H1 (cell line): ENCODE measurements at regions not wholly inside any gene's neighbourhood (a gene's known extent, or its start where the extent isn't known, plus 50 kb on each side); places are given as distances from the start of the nearest gene placed in this dataset.
"Not testable (repeated sequence)": the region's sequence is repeated elsewhere in the genome, so short reads cannot be mapped to it uniquely, and the experiment has no call there.

ENCODE experiments used
- CTCF ChIA-PET: fragments of 300-600 bp; sonication (Branson Sonifier 250); formaldehyde crosslinking; loops from one replicate; lab custom pipeline; 2021; ENCODE audit not compliant: partially characterized antibody; lab: Charles Lee
- POLR2A ChIA-PET: fragments of 300-600 bp; sonication (Branson Sonifier 250); formaldehyde crosslinking; loops from one replicate; lab custom pipeline; 2021; ENCODE audit warnings: inconsistent platforms; ENCODE audit not compliant: partially characterized antibody; lab: Charles Lee
- DNase-seq, 2 experiments: peaks; one replicate each; pipeline versions ENCODE4 v3.0.0 to v3.0.0-alpha.2; 2010 to 2022; ENCODE audit warnings: low spot score in 2 of 2, low read depth in 1 of 2, mixed read lengths in 1 of 2
- FAIRE-seq: peaks from 2 replicates; lab custom pipeline; 2011; peaks lifted over from hg19 to GRCh38; lab: Jason Lieb, UNC
- H2AFZ ChIP-seq: 2 replicates; pipeline ENCODE4 v1.8.1; 2012; ENCODE audit warnings: low read length, inconsistent platforms
- H2AK5ac ChIP-seq: 2 replicates; pipeline ENCODE4 v1.6.1; 2013; ENCODE audit warnings: low read depth, low read length
- H2BK120ac ChIP-seq: replicated peaks from 2 replicates; pipeline ENCODE3; 2013; ENCODE audit warnings: low read depth, low read length, inconsistent platforms
- H2BK12ac ChIP-seq: 2 replicates; pipeline ENCODE4 v1.6.1; 2013; ENCODE audit warnings: low read depth, low read length
- H2BK15ac ChIP-seq: 2 replicates; pipeline ENCODE4 v1.6.1; 2013; ENCODE audit warnings: low read length
- H2BK20ac ChIP-seq: 2 replicates; pipeline ENCODE4 v1.6.1; 2013; ENCODE audit warnings: low read length
- H2BK5ac ChIP-seq: 2 replicates; pipeline ENCODE4 v1.6.1; 2013; ENCODE audit warnings: low read depth, low read length
- H3K14ac ChIP-seq: 2 replicates; pipeline ENCODE4 v1.6.1; 2013; ENCODE audit warnings: inconsistent platforms; ENCODE audit not compliant: insufficient read length
- H3K18ac ChIP-seq: 2 replicates; pipeline ENCODE4 v1.6.1; 2013; ENCODE audit warnings: low read length; ENCODE audit errors: extremely low read depth
- H3K23ac ChIP-seq: 2 replicates; pipeline ENCODE4 v1.6.1; 2013; ENCODE audit warnings: inconsistent platforms; ENCODE audit not compliant: insufficient read length
- H3K23me2 ChIP-seq: 2 replicates; pipeline ENCODE4 v1.6.1; 2013; ENCODE audit warnings: low read depth, low read length
- H3K27ac ChIP-seq: 2 replicates; pipeline ENCODE4 v1.6.1; 2011; ENCODE audit warnings: low read depth, low read length, inconsistent platforms
- H3K27me3 ChIP-seq, 4 experiments: replicated peaks in 1 of 4; 1 replicate in 1 of 4; 2 replicates in 3 of 4; pipeline versions ENCODE4 v1.6.1 to v1.8.1; 2011 to 2013; ENCODE audit warnings: low read length in 3 of 4, mild to moderate bottlenecking in 3 of 4, inconsistent platforms in 2 of 4, mixed read lengths in 2 of 4, moderate library complexity in 1 of 4; ENCODE audit not compliant: control insufficient read depth in 3 of 4, insufficient read depth in 3 of 4; ENCODE audit errors: extremely low read depth in 1 of 4
- H3K36me3 ChIP-seq, 4 experiments: 2 replicates each; pipeline versions ENCODE4 v1.6.1 to v1.8.1; 2011 to 2013; ENCODE audit warnings: mild to moderate bottlenecking in 4 of 4, low read length in 3 of 4, moderate library complexity in 2 of 4, control low read depth in 1 of 4, inconsistent platforms in 1 of 4; ENCODE audit not compliant: insufficient read depth in 4 of 4, control insufficient read depth in 2 of 4
- H3K4ac ChIP-seq: replicated peaks from 2 replicates; pipeline ENCODE3; 2013; ENCODE audit warnings: low read length, low read depth, mixed read lengths, inconsistent platforms; ENCODE audit not compliant: insufficient read length
- H3K4me1 ChIP-seq, 4 experiments: replicated peaks in 1 of 4; 1 replicate in 1 of 4; 2 replicates in 3 of 4; pipeline versions ENCODE4 v1.6.1 to v1.8.1; 2011 to 2013; ENCODE audit warnings: low read length in 3 of 4, inconsistent platforms in 2 of 4, mixed read lengths in 1 of 4; ENCODE audit not compliant: insufficient read depth in 4 of 4, control insufficient read depth in 3 of 4
- H3K4me2 ChIP-seq, 2 experiments: 2 replicates each; pipeline versions ENCODE4 v1.6.1 to v1.8.1; 2011 to 2013; ENCODE audit warnings: low read depth in 2 of 2, low read length in 2 of 2, control low read depth in 1 of 2, inconsistent platforms in 1 of 2, mild to moderate bottlenecking in 1 of 2; ENCODE audit not compliant: insufficient read depth in 1 of 2
- H3K4me3 ChIP-seq, 4 experiments: fragments of 200-600, 300-600 bp in 1 of 4; sonication (generic), shearing (Covaris generic), sonication (Bioruptor Twin) in 1 of 4; 2 replicates each; pipeline versions ENCODE4 v1.5.1 to v1.8.1; 2011 to 2016; ENCODE audit warnings: low read length in 4 of 4, low read depth in 3 of 4, control low read depth in 2 of 4, inconsistent platforms in 2 of 4, mild to moderate bottlenecking in 2 of 4, mixed read lengths in 1 of 4, moderate library complexity in 1 of 4; ENCODE audit not compliant: insufficient read depth in 2 of 4; ENCODE audit errors: extremely low read depth in 1 of 4
- H3K56ac ChIP-seq: replicated peaks from 2 replicates; pipeline ENCODE3; 2013; ENCODE audit warnings: low read depth, mild to moderate bottlenecking, mixed read lengths, low read length, inconsistent platforms; ENCODE audit not compliant: insufficient read length
- H3K79me1 ChIP-seq: 2 replicates; pipeline ENCODE4 v1.6.1; 2013; ENCODE audit warnings: low read depth, low read length, control low read depth
- H3K79me2 ChIP-seq, 2 experiments: 2 replicates each; pipeline versions ENCODE4 v1.6.1 to v1.8.1; 2012 to 2013; ENCODE audit warnings: low read length in 2 of 2, mild to moderate bottlenecking in 2 of 2, inconsistent platforms in 1 of 2; ENCODE audit not compliant: insufficient read depth in 2 of 2, control insufficient read depth in 1 of 2
- H3K9ac ChIP-seq, 4 experiments: replicated peaks in 1 of 4; 1 replicate in 1 of 4; 2 replicates in 3 of 4; pipeline versions ENCODE4 v1.6.1 to v1.8.1; 2011 to 2013; ENCODE audit warnings: low read depth in 3 of 4, low read length in 3 of 4, control low read depth in 2 of 4, mild to moderate bottlenecking in 2 of 4, moderate library complexity in 2 of 4, inconsistent platforms in 1 of 4; ENCODE audit errors: extremely low read depth in 1 of 4
- H3K9me3 ChIP-seq, 2 experiments: 2 replicates each; pipeline versions ENCODE4 v1.6.1 to v1.8.1; 2012 to 2013; ENCODE audit warnings: mild to moderate bottlenecking in 2 of 2, moderate library complexity in 2 of 2, control low read depth in 1 of 2, inconsistent platforms in 1 of 2, low read depth in 1 of 2, low read length in 1 of 2, mixed read lengths in 1 of 2; ENCODE audit not compliant: insufficient read depth in 2 of 2
- H4K20me1 ChIP-seq, 2 experiments: replicated peaks in 1 of 2; 2 replicates each; pipeline versions ENCODE3 to v1.8.1; 2011 to 2013; ENCODE audit warnings: inconsistent platforms in 2 of 2, low read length in 2 of 2, mild to moderate bottlenecking in 1 of 2; ENCODE audit not compliant: insufficient read depth in 2 of 2, control insufficient read depth in 1 of 2
- H4K5ac ChIP-seq: 2 replicates; pipeline ENCODE4 v1.6.1; 2013; ENCODE audit warnings: low read length, low read depth, mixed read lengths, inconsistent platforms; ENCODE audit not compliant: insufficient read length
- H4K8ac ChIP-seq: 2 replicates; pipeline ENCODE4 v1.8.0; 2013; ENCODE audit warnings: mild to moderate bottlenecking, moderate library complexity, low read length, inconsistent platforms; ENCODE audit not compliant: insufficient read depth; ENCODE audit errors: extremely low read depth
- H4K91ac ChIP-seq: replicated peaks from 2 replicates; pipeline ENCODE3; 2013; ENCODE audit warnings: low read length, mixed read lengths, inconsistent platforms; ENCODE audit not compliant: insufficient read length
- YY1 ChIP-seq: IDR thresholded peaks from 2 replicates; pipeline ENCODE4 v1.6.1; 2011; ENCODE audit warnings: low read depth, mild to moderate bottlenecking, low read length
- WGBS, 2 experiments: shearing (Covaris generic) in 1 of 2; methylation state at CpG; one replicate each; pipeline versions ENCODE4 v1.1.6 to v1.1.7; 2013 to 2015; ENCODE audit warnings: low lambda C conversion rate in 2 of 2, mixed read lengths in 2 of 2, inconsistent platforms in 1 of 2, low coverage in 1 of 2, missing lambda C conversion rate in 1 of 2; ENCODE audit not compliant: insufficient replicate concordance in 2 of 2, insufficient coverage in 1 of 2, insufficient read length in 1 of 2; ENCODE audit errors: extremely low coverage in 1 of 2, missing lambda C conversion rate in 1 of 2; 5-methylcytosine and 5-hydroxymethylcytosine counted together

- H2BK12ac ChIP-seq, H4K20me1 ChIP-seq, H3K14ac ChIP-seq, H3K56ac ChIP-seq, H3K9ac ChIP-seq, H3K79me1 ChIP-seq, H2BK15ac ChIP-seq, H2AK5ac ChIP-seq, H4K8ac ChIP-seq, H3K79me2 ChIP-seq, H3K23ac ChIP-seq, H3K18ac ChIP-seq, DNase-seq, H2BK120ac ChIP-seq, H3K4me3 ChIP-seq, H4K91ac ChIP-seq, H3K23me2 ChIP-seq, H3K9me3 ChIP-seq, H3K4me1 ChIP-seq, H2BK5ac ChIP-seq, H3K27me3 ChIP-seq, H3K4me2 ChIP-seq, POLR2A ChIA-PET, H3K4ac ChIP-seq, H2BK20ac ChIP-seq: not testable (repeated sequence)
- H2AFZ ChIP-seq, result peak overlapping the region; percentile 43; the same call in 1 of the 2 replicates
- CTCF ChIA-PET, result interaction anchor here (1.2 kb wide), 1 partner anchor 35 kb away, joined by 3 read pairs; no protein-coding TSS in a partner anchor
- peak overlapping the region; percentile 80 for H4K5ac ChIP-seq
- peak; percentile 95 for FAIRE-seq
- TF ChIP-seq YY1, result 0 out of 2 replicates have a peak, but pooled peaks have one; percentile 30
- TF ChIP-seq, all 59 proteins: peak for 1; not testable (repeated sequence) for 58
- H3K27ac ChIP-seq, H3K36me3 ChIP-seq: not testable (repeated sequence)
- WGBS, 2 experiments, result 86% methylated on average over 15 of the region's 15 CpGs; no CpG with 5 or more reads in 1 of the 2 experiments
These were observed 80.5 kb upstream of the FAN1 start for GRCh38 chr15:30823068-30823813.
